Kidney (tissue), 13 donors: ENCODE measurements at regions not wholly inside any gene's neighbourhood (a gene's known extent, or its start where the extent isn't known, plus 50 kb on each side); places are given as distances from the start of the nearest gene placed in this dataset.
"Not testable (repeated sequence)": the region's sequence is repeated elsewhere in the genome, so short reads cannot be mapped to it uniquely, and the experiment has no call there.

Source experiments
- DNase-seq, 5 donors: peaks; one replicate each; pipeline ENCODE4 v3.0.0-alpha.2; 2013 to 2020
- FAIRE-seq: peaks from 2 replicates; lab custom pipeline; 2012; peaks lifted over from hg19 to GRCh38; lab: Jason Lieb, UNC
- H3K27ac ChIP-seq, 2 donors: one replicate each; pipeline ENCODE4 v1.7.0; 2013; ENCODE audit warnings: low read depth in 2 of 2, low read length in 2 of 2, inconsistent platforms in 1 of 2
- H3K27me3 ChIP-seq: one replicate; pipeline ENCODE4 v1.7.1; 2013; ENCODE audit warnings: low read length, inconsistent platforms; ENCODE audit not compliant: control insufficient read depth, insufficient read depth
- H3K36me3 ChIP-seq, 3 donors: one replicate each; pipeline versions ENCODE4 v1.7.0 to v1.7.1; 2013; ENCODE audit warnings: low read length in 3 of 3, control low read depth in 1 of 3, inconsistent platforms in 1 of 3; ENCODE audit not compliant: insufficient read depth in 3 of 3, control insufficient read depth in 2 of 3
- H3K4me1 ChIP-seq, 3 donors: one replicate each; pipeline versions ENCODE4 v1.7.0 to v1.7.1; 2013; ENCODE audit warnings: low read length in 3 of 3, inconsistent platforms in 1 of 3, low read depth in 1 of 3; ENCODE audit not compliant: control insufficient read depth in 2 of 3, insufficient read depth in 2 of 3
- H3K4me3 ChIP-seq, 3 donors: one replicate each; pipeline versions ENCODE4 v1.7.0 to v1.8.1; 2013; ENCODE audit warnings: low read length in 3 of 3, control low read depth in 1 of 3, inconsistent platforms in 1 of 3
- H3K9ac ChIP-seq, 3 donors: one replicate each; pipeline versions ENCODE4 v1.7.0 to v1.7.1; 2013; ENCODE audit warnings: low read length in 3 of 3, control low read depth in 1 of 3, inconsistent platforms in 1 of 3
- H3K9me3 ChIP-seq, 3 donors: one replicate each; pipeline versions ENCODE4 v1.7.0 to v1.7.1; 2013; ENCODE audit warnings: low read length in 3 of 3, control low read depth in 1 of 3, inconsistent platforms in 1 of 3; ENCODE audit not compliant: control insufficient read depth in 2 of 3, insufficient read depth in 1 of 3
- intact Hi-C: fragments of 100-400 bp; cut with DNase I; formaldehyde crosslinking; loops from one replicate; pipeline ENCODE4 v1.11.1; 2022
- TF ChIP-seq, protein P1 (sequence below): IDR thresholded peaks from 3 replicates; pipeline ENCODE4 v1.5.1; 2012; ENCODE audit warnings: mild to moderate bottlenecking, moderate library complexity, borderline replicate concordance; ENCODE audit not compliant: insufficient read depth; ENCODE audit errors: extremely low read depth
- donor health status: control.
- donor health status: control.
- donor health status: control.
- donor health status: control.
- donor health status: control.
- donor health status: DM: yes; HTN: yes; CAD: no.
- donor health status: Normal renal cell carcinoma (clear cell type).

DNA sequence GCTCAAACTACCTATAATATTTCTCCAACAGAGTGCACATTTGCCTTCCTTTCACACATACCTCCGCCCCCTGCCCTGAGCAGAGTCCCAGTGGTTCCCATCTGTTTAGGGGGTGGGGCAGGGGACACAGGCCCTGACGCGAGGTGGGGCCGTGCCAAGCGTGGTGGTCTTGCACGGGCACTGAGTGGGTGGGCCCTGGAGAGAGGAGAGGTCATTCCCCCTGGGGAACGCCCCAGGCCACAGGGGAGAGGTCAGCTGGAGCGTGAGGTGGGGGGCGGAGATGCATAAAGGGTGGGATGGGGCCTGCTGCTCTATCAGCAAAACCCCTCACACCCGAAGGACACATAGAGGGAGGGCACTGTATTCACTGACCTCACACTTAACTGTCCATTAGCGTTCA lies 441.9 kb downstream of the TMEM121 start:
- TF ChIP-seq, protein P1, sequence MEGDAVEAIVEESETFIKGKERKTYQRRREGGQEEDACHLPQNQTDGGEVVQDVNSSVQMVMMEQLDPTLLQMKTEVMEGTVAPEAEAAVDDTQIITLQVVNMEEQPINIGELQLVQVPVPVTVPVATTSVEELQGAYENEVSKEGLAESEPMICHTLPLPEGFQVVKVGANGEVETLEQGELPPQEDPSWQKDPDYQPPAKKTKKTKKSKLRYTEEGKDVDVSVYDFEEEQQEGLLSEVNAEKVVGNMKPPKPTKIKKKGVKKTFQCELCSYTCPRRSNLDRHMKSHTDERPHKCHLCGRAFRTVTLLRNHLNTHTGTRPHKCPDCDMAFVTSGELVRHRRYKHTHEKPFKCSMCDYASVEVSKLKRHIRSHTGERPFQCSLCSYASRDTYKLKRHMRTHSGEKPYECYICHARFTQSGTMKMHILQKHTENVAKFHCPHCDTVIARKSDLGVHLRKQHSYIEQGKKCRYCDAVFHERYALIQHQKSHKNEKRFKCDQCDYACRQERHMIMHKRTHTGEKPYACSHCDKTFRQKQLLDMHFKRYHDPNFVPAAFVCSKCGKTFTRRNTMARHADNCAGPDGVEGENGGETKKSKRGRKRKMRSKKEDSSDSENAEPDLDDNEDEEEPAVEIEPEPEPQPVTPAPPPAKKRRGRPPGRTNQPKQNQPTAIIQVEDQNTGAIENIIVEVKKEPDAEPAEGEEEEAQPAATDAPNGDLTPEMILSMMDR: no peak
- no peak for FAIRE-seq
- intact Hi-C loops: no loop called here

DNA sequence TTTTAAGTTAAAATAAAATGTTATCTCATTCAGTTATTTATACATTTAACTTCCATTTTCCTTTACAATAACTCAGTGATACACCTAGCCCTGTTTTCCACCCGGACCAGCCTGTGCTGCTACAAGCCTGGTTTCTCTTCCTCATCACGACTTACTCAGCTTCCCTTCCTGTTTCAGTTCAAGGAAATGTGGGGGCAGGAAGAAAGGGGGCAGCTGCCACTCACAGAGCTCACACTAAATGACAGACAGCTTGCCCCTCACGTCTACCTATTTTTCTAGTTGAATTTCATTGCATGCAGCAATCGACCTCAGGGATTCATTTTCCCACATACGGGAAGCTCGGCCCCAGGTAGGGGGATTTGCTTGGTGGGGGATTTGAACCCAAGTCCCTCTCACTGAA lies 442.6 kb downstream of the TMEM121 start:
- DNase-seq, intact Hi-C loops, H3K9me3 ChIP-seq, H3K4me3 ChIP-seq, H3K27ac ChIP-seq, H3K27me3 ChIP-seq, H3K4me1 ChIP-seq, H3K36me3 ChIP-seq, H3K9ac ChIP-seq, FAIRE-seq: not testable (repeated sequence)

More for the DNA sequence above, 441.9 kb downstream of the TMEM121 start:
- H3K9me3 ChIP-seq: no peaks in the 10 kb centered on the region
- H3K4me3 ChIP-seq: no peak overlapping the region
- H3K4me1 ChIP-seq: no peaks in the 10 kb centered on the region
- DNase-seq: no peak
- H3K27ac ChIP-seq: no peak overlapping the region
- H3K9ac ChIP-seq: no peak overlapping the region
- H3K27me3 ChIP-seq: no peaks in the 10 kb centered on the region
- no peaks in the 10 kb centered on the region for H3K36me3 ChIP-seq

DNA sequence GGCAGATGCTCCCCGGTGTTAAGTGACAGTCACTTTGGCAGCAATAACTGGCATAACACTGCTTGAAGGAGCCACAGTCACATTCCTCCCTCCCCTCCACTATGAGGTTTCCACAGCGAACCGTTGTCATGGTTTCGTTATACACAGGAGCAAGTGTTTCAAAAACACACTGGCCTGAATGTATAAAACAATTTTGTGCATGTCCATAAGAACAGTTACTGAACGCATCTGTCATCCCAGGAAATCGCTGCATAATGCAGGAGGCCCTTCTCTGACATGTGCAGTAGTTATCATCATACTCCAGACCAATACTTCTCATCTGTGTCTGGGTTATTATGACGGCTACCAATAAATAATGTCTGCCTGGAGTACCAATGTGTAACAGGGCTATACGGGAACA lies 444.4 kb downstream of the TMEM121 start:
- H3K36me3 ChIP-seq, H3K27ac ChIP-seq, intact Hi-C loops, H3K4me3 ChIP-seq, H3K4me1 ChIP-seq, FAIRE-seq, H3K9ac ChIP-seq, DNase-seq, H3K27me3 ChIP-seq, H3K9me3 ChIP-seq: not testable (repeated sequence)

DNA sequence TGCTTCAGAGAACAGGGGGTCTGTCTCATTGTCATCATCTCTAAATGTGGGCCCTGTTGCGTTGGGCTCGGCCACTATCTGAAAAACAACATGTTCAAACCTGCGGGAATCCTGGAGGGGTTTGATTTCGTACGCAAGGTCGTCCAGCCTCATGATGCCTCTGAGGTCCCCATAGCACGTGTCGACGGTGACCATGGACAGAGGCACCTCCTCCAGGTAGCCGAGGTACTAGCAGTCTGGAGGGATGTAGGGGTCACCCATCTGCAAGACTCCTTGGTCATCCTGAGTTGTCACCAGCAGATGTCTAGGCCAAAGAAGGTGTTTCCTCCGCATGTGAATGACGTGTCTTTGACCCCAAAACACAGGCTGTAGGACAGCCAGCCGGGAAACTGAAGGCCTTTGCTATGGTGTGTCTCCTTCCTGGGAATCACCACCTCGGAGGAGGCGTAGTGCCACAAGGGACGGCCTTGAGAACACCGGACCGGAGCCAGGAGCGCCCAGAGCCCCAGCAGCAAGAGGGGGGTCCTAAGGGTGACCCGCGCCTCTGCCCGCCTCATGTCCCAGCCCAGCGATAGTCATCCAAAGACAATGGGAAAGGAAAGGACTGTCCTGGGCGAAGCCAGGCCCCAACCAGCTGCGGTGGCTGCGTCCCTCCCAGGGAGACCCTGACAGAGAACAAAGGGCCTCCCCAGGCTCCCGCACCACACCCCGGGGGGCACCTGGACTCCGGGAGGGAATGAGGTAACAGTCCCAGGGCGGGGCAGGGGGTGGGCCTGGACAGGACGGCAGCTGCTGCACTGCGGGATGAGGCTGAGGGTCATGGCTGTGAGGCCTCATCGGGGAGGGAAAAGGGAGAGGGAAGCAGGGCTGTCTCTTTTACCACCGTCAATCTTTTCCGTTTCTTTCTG lies 445.5 kb downstream of the TMEM121 start:
- no peaks in the 10 kb centered on the region for H3K36me3 ChIP-seq
- no peaks in the 10 kb centered on the region for H3K4me1 ChIP-seq
- intact Hi-C loops: no loop called here
- TF ChIP-seq, protein P1: no peak
- no peaks in the 10 kb centered on the region for H3K9me3 ChIP-seq
- H3K27ac ChIP-seq: no peak overlapping the region
- H3K4me3 ChIP-seq: no peak overlapping the region
- no peaks in the 10 kb centered on the region for H3K27me3 ChIP-seq
- DNase-seq: no peak
- no peak overlapping the region for H3K9ac ChIP-seq
- no peak for FAIRE-seq
